Calu3 (cell line): ENCODE measurements at regions not wholly inside any gene's neighbourhood (a gene's known extent, or its start where the extent isn't known, plus 50 kb on each side); places are given as distances from the start of the nearest gene placed in this dataset.

ENCODE experiments used
- BruUV-seq: library from RNA; stranded (reverse); fragments of 400-500 nt; replicated peaks from 2 replicates; lab custom pipeline; 2021; lab: Mats Ljungman, UMichigan
- CTCF ChIA-PET: fragments of 300-600 bp; sonication (Branson Sonifier 250); formaldehyde crosslinking; loops from one replicate; lab custom pipeline; 2022; ENCODE audit warnings: antibody characterized with exemption; lab: Charles Lee
- DNase-seq: peaks from one replicate; pipeline ENCODE4 v3.0.0; 2022
- H3K27ac Mint-ChIP-seq: one replicate; pipeline ENCODE4 v1.8.0; 2022; ENCODE audit warnings: mixed read lengths; ENCODE audit not compliant: unreplicated experiment
- H3K27me3 Mint-ChIP-seq: one replicate; pipeline ENCODE4 v1.8.0; 2022; ENCODE audit warnings: mixed read lengths; ENCODE audit not compliant: unreplicated experiment
- H3K36me3 Mint-ChIP-seq: one replicate; pipeline ENCODE4 v1.8.0; 2022; ENCODE audit warnings: mild to moderate bottlenecking, moderate library complexity, mixed read lengths; ENCODE audit not compliant: insufficient read depth, unreplicated experiment
- H3K4me1 Mint-ChIP-seq: one replicate; pipeline ENCODE4 v1.8.0; 2022; ENCODE audit warnings: mild to moderate bottlenecking, low read depth, mixed read lengths; ENCODE audit not compliant: unreplicated experiment
- H3K4me3 Mint-ChIP-seq: one replicate; pipeline ENCODE4 v1.8.0; 2022; ENCODE audit warnings: mild to moderate bottlenecking, low read depth, moderate library complexity, mixed read lengths; ENCODE audit not compliant: unreplicated experiment
- H3K9me3 Mint-ChIP-seq: one replicate; pipeline ENCODE4 v1.8.0; 2022; ENCODE audit warnings: low read depth, mixed read lengths; ENCODE audit not compliant: unreplicated experiment
- CTCF ChIP-seq: fragments of 200-600 bp; IDR thresholded peaks from one replicate; pipeline ENCODE4 v1.8.0; 2022; ENCODE audit warnings: antibody characterized with exemption; ENCODE audit not compliant: unreplicated experiment
- intact Hi-C: fragments of 100-400 bp; cut with micrococcal nuclease; formaldehyde crosslinking; loops from one replicate; pipeline ENCODE4 v1.10.0; 2022; ENCODE audit not compliant: unreplicated experiment

- TF ChIP-seq CTCF, result no peak
- intact Hi-C loops, result no loop called here
- no peak for DNase-seq
- Mint-ChIP-seq H3K9me3 (peaks cover 2% of the 10 kb centered on the region), H3K36me3 (no peaks in the 10 kb centered on the region), H3K4me3 (no peak overlapping the region), H3K27me3 (no peaks in the 10 kb centered on the region), H3K27ac (no peak overlapping the region), H3K4me1 (no peaks in the 10 kb centered on the region)
- no TSS peak for BruUV-seq
- CTCF ChIA-PET, result no interaction called here
These were observed 215.3 kb upstream of the FSHR start for GRCh38 chr2:49369650-49370049.

- H3K4me3 Mint-ChIP-seq, result no peak overlapping the region
- no peak for TF ChIP-seq CTCF
- no peak for DNase-seq
- no TSS peak for BruUV-seq
- H3K27ac Mint-ChIP-seq, result no peak overlapping the region
- no peaks in the 10 kb centered on the region for H3K36me3 Mint-ChIP-seq
- CTCF ChIA-PET, result no interaction called here
- H3K27me3 Mint-ChIP-seq, result no peaks in the 10 kb centered on the region
- H3K4me1 Mint-ChIP-seq, result no peaks in the 10 kb centered on the region
- H3K9me3 Mint-ChIP-seq, result peaks cover 4% of the 10 kb centered on the region
- intact Hi-C loops, result no loop called here
These were observed 214.8 kb upstream of the FSHR start for GRCh38 chr2:49369101-49369500.

- no peak for DNase-seq
- Mint-ChIP-seq H3K27ac (no peak overlapping the region), H3K27me3 (no peaks in the 10 kb centered on the region), H3K36me3 (no peaks in the 10 kb centered on the region), H3K4me1 (no peaks in the 10 kb centered on the region), H3K9me3 (peaks cover 13% of the 10 kb centered on the region), H3K4me3 (no peak overlapping the region)
- CTCF ChIA-PET, result no interaction called here
- intact Hi-C loops, result no loop called here
- no peak for TF ChIP-seq CTCF
- BruUV-seq, result no TSS peak
These were observed 212.7 kb upstream of the FSHR start for GRCh38 chr2:49367003-49367402.

- no peak for TF ChIP-seq CTCF
- no peak for DNase-seq
- Mint-ChIP-seq H3K4me1 (no peaks in the 10 kb centered on the region), H3K27me3 (no peaks in the 10 kb centered on the region), H3K9me3 (peaks cover 33% of the 10 kb centered on the region), H3K36me3 (no peaks in the 10 kb centered on the region), H3K27ac (no peak overlapping the region), H3K4me3 (no peak overlapping the region)
- intact Hi-C loops, result no loop called here
- BruUV-seq, result no TSS peak
- CTCF ChIA-PET, result no interaction called here
These were observed 206.1 kb upstream of the FSHR start for GRCh38 chr2:49360407-49360767.
